B cell (primary cell): ENCODE measurements at regions not wholly inside any gene's neighbourhood (a gene's known extent, or its start where the extent isn't known, plus 50 kb on each side); places are given as distances from the start of the nearest gene placed in this dataset.

ENCODE experiments used
- ATAC-seq: fragments of 200-7000 bp; cut with Tn5 transposase; one replicate; pipeline ENCODE4 v1.10.0; 2021; ENCODE audit warnings: low read depth, mild to moderate bottlenecking, moderate number of reproducible peaks, moderate library complexity
- CTCF ChIA-PET: fragments of 350-600 bp; sonication (Branson Sonifier 250); formaldehyde crosslinking; loops from one replicate; lab custom pipeline; 2021; ENCODE audit warnings: antibody characterized with exemption, inconsistent platforms; lab: Charles Lee
- POLR2A ChIA-PET: fragments of 350-600 bp; sonication (Branson Sonifier 250); formaldehyde crosslinking; loops from one replicate; lab custom pipeline; 2021; ENCODE audit warnings: antibody characterized with exemption; lab: Charles Lee
- DNase-seq: peaks from one replicate; pipeline ENCODE4 v3.0.0; 2013
- H2AFZ ChIP-seq: 2 replicates; pipeline ENCODE4 v1.6.1; 2012; ENCODE audit warnings: mild to moderate bottlenecking, low read depth, low read length; ENCODE audit not compliant: insufficient read depth, poor library complexity, severe bottlenecking
- H3K27ac ChIP-seq, 2 donors: 1 replicate in 1 of 2; 2 replicates in 1 of 2; pipeline ENCODE4 v1.5.1; 2012 to 2013; ENCODE audit warnings: low read length in 2 of 2, mild to moderate bottlenecking in 2 of 2, moderate library complexity in 1 of 2
- H3K27me3 ChIP-seq, 4 experiments: fragments of 200-600 bp in 1 of 4; sonication (generic) in 1 of 4; replicated peaks in 1 of 4; 1 replicate in 2 of 4; 2 replicates in 2 of 4; pipeline versions ENCODE4 v1.6.1 to v1.7.0; 2013 to 2016; ENCODE audit warnings: low read length in 3 of 4, mild to moderate bottlenecking in 2 of 4, mixed read lengths in 1 of 4, moderate library complexity in 1 of 4; ENCODE audit not compliant: insufficient read depth in 4 of 4, control insufficient read depth in 3 of 4; ENCODE audit errors: control extremely low read depth in 1 of 4
- H3K36me3 ChIP-seq, 2 experiments: replicated peaks in 1 of 2; 1 replicate in 1 of 2; 2 replicates in 1 of 2; pipeline versions ENCODE4 v1.6.1 to v1.7.1; 2013; ENCODE audit warnings: low read length in 1 of 2; ENCODE audit not compliant: insufficient read depth in 2 of 2, control insufficient read depth in 1 of 2; ENCODE audit errors: control extremely low read depth in 1 of 2, extremely low read depth in 1 of 2
- H3K4me1 ChIP-seq, 2 donors: fragments of 200-600 bp in 1 of 2; sonication (generic) in 1 of 2; 1 replicate in 1 of 2; 2 replicates in 1 of 2; pipeline versions ENCODE4 v1.5.1 to v1.6.1; 2013 to 2017; ENCODE audit warnings: low read length in 2 of 2; ENCODE audit not compliant: control insufficient read depth in 2 of 2, insufficient read depth in 2 of 2
- H3K4me2 ChIP-seq: replicated peaks from 2 replicates; pipeline ENCODE3; 2012; ENCODE audit warnings: mild to moderate bottlenecking, low read depth, low read length; ENCODE audit not compliant: poor library complexity, severe bottlenecking
- H3K4me3 ChIP-seq, 5 experiments: fragments of 200-600 bp in 1 of 5; sonication (generic) in 1 of 5; 1 replicate in 3 of 5; 2 replicates in 2 of 5; pipeline versions ENCODE4 v1.5.1 to v1.7.0; 2011 to 2016; ENCODE audit warnings: low read length in 4 of 5, mild to moderate bottlenecking in 4 of 5, low read depth in 2 of 5, control low read depth in 1 of 5, moderate library complexity in 1 of 5; ENCODE audit not compliant: insufficient read depth in 1 of 5; ENCODE audit errors: control extremely low read depth in 1 of 5, extremely low read depth in 1 of 5
- H3K79me2 ChIP-seq: fragments of 200-600 bp; sonication (generic); one replicate; pipeline ENCODE4 v1.6.0; 2016; ENCODE audit warnings: low read length; ENCODE audit not compliant: control insufficient read depth, insufficient read depth
- H3K9ac ChIP-seq: fragments of 200-600 bp; sonication (generic); 2 replicates; pipeline ENCODE4 v1.6.1; 2017; ENCODE audit warnings: mild to moderate bottlenecking, low read length, moderate library complexity
- H3K9me3 ChIP-seq, 3 donors: one replicate each; pipeline versions ENCODE4 v1.6.1 to v1.7.1; 2013; ENCODE audit warnings: low read length in 2 of 3; ENCODE audit not compliant: control insufficient read depth in 2 of 3, insufficient read depth in 1 of 3; ENCODE audit errors: control extremely low read depth in 1 of 3
- H4K20me1 ChIP-seq: 2 replicates; pipeline ENCODE4 v1.6.0; 2012; ENCODE audit warnings: mild to moderate bottlenecking, low read length; ENCODE audit not compliant: insufficient read depth, control insufficient read depth, poor library complexity, severe bottlenecking
- H3K27ac Mint-ChIP-seq: one replicate; pipeline ENCODE4 v1.8.0; 2021; ENCODE audit warnings: mixed read lengths
- H3K27me3 Mint-ChIP-seq: one replicate; pipeline ENCODE4 v1.8.0; 2021; ENCODE audit warnings: mixed read lengths
- H3K4me1 Mint-ChIP-seq: one replicate; pipeline ENCODE4 v1.8.0; 2021; ENCODE audit warnings: mixed read lengths
- H3K4me3 Mint-ChIP-seq: one replicate; pipeline ENCODE4 v1.8.0; 2021; ENCODE audit warnings: mixed read lengths
- H3K9me3 Mint-ChIP-seq: one replicate; pipeline ENCODE4 v1.8.0; 2022; ENCODE audit warnings: mixed read lengths; ENCODE audit not compliant: insufficient read depth
- EZH2 ChIP-seq: IDR thresholded peaks from 2 replicates; pipeline ENCODE4 v1.6.1; 2012; ENCODE audit warnings: borderline replicate concordance, low read depth, mild to moderate bottlenecking, moderate library complexity, low read length; ENCODE audit not compliant: insufficient read depth, poor library complexity, severe bottlenecking
- WGBS: methylation state at CpG from one replicate; pipeline ENCODE4 v1.1.5; 2013; ENCODE audit warnings: missing lambda C conversion rate; ENCODE audit not compliant: insufficient coverage; 5-methylcytosine and 5-hydroxymethylcytosine counted together
- intact Hi-C: fragments of 100-400 bp; cut with micrococcal nuclease; formaldehyde crosslinking; loops from one replicate; pipeline ENCODE4 v1.10.0; 2022
- TF ChIP-seq, protein P1 (sequence below): fragments of 200-600 bp; IDR thresholded peaks from one replicate; pipeline ENCODE4 v1.8.0; 2022; ENCODE audit warnings: antibody characterized with exemption, mild to moderate bottlenecking

DNA sequence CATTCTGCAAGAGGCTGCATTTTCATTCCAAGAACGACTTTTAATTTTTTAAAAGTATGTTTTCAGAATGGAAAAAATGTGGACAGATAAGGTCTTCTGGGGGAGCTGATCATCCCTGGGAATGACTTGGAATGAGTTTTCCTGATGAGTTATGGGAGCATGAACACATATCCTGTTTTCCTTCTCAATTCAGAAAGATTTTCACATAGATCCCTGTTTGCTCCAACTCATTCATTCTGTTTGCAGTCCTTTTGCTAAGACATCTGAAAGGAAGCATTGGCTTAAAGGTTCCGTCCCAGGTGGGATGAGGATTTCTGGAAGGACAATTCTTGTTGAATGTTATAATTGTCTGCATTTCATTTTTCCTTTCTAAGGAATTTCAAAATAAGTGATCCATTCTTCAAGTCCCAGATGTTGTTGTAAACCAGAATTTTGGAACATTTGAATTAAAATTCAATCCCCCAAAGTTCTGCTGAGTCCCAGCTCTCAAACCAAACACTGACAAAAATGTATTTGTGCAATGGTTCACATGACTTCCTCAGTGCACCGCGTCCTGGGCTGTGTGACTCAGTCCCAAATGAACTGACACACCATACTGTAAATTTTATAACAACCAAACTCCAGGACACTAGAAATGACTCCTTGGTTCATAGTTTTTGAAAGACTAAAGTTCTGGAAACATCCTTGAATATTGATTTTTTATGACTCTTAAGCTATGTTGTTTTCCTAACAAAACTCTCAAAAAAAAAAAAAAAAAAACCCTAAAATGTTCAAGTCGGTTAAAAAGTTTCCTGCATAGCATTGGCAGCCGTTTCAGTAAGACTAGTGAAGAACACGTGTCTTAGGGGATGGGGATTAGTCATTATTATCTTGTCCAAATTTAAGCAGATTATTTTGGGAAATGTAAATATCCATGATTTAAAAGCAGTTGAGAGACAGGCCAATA, 281.8 kb upstream of the TCF4 start:
- no peak overlapping the region for H3K9ac ChIP-seq
- Mint-ChIP-seq H3K4me1 (no peaks in the 10 kb centered on the region), H3K4me3 (no peak overlapping the region), H3K27me3 (peaks cover 4% of the 10 kb centered on the region), H3K9me3 (no peaks in the 10 kb centered on the region), H3K27ac (no peak overlapping the region)
- no peaks in the 10 kb centered on the region for H3K4me1 ChIP-seq
- no peaks in the 10 kb centered on the region for H3K79me2 ChIP-seq
- ChIA-PET POLR2A (no interaction called here), CTCF (interaction anchor here (1.0 to 1.2 kb wide), 2 partner anchors 8 to 15 kb away, joined by 3 to 4 read pairs; no protein-coding TSS in a partner anchor)
- H3K27ac ChIP-seq, result no peak overlapping the region
- no peaks in the 10 kb centered on the region for H3K36me3 ChIP-seq
- TF ChIP-seq, protein P1, sequence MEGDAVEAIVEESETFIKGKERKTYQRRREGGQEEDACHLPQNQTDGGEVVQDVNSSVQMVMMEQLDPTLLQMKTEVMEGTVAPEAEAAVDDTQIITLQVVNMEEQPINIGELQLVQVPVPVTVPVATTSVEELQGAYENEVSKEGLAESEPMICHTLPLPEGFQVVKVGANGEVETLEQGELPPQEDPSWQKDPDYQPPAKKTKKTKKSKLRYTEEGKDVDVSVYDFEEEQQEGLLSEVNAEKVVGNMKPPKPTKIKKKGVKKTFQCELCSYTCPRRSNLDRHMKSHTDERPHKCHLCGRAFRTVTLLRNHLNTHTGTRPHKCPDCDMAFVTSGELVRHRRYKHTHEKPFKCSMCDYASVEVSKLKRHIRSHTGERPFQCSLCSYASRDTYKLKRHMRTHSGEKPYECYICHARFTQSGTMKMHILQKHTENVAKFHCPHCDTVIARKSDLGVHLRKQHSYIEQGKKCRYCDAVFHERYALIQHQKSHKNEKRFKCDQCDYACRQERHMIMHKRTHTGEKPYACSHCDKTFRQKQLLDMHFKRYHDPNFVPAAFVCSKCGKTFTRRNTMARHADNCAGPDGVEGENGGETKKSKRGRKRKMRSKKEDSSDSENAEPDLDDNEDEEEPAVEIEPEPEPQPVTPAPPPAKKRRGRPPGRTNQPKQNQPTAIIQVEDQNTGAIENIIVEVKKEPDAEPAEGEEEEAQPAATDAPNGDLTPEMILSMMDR, result no peak
- TF ChIP-seq EZH2, result no peak
- intact Hi-C loops, result no loop called here
- no peaks in the 10 kb centered on the region for H3K9me3 ChIP-seq
- WGBS, result 87% methylated on average over 3 of the region's 7 CpGs
- no peak overlapping the region for H2AFZ ChIP-seq
- H3K4me2 ChIP-seq, result no peak overlapping the region
- H4K20me1 ChIP-seq, result no peaks in the 10 kb centered on the region
- no peak for ATAC-seq
- no peak overlapping the region for H3K4me3 ChIP-seq
- DNase-seq, result no peak
- H3K27me3 ChIP-seq, result no peaks in the 10 kb centered on the region

DNA sequence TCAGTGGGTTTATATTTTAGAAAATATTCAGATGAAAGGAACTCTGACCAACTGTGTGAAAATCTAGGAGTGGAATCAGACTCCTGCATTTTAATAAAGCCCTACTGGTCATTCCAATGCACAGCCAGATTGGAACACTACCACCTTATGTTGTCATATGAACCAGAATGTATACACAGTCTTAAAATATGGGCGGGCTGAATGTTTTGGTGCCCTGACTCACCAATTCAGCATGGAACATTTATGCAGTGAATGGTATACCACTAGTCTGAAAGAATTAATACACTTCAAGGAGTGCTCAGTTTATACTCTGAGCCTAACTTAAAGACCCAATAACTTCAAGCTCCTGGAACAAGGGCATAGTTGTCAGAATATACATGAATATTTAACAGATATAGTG, 280.9 kb upstream of the TCF4 start:
- no peak overlapping the region for H3K9ac ChIP-seq
- ATAC-seq, result no peak
- no peaks in the 10 kb centered on the region for H3K4me1 ChIP-seq
- H4K20me1 ChIP-seq, result no peaks in the 10 kb centered on the region
- no peak overlapping the region for H3K27ac ChIP-seq
- no peaks in the 10 kb centered on the region for H3K4me1 Mint-ChIP-seq
- H3K27ac Mint-ChIP-seq, result no peak overlapping the region
- no peak overlapping the region for H3K4me3 ChIP-seq
- H3K4me3 Mint-ChIP-seq, result no peak overlapping the region
- POLR2A ChIA-PET, result no interaction called here
- intact Hi-C loops, result no loop called here
- no peak for TF ChIP-seq EZH2
- TF ChIP-seq, protein P1, result no peak
- no peak for DNase-seq
- no peaks in the 10 kb centered on the region for H3K9me3 ChIP-seq
- no peaks in the 10 kb centered on the region for H3K79me2 ChIP-seq
- H3K27me3 Mint-ChIP-seq, result peaks cover 4% of the 10 kb centered on the region
- CTCF ChIA-PET, result interaction anchor here (1.2 kb wide), 1 partner anchor 9 kb away, joined by 4 read pairs; no protein-coding TSS in a partner anchor
- H3K27me3 ChIP-seq, result no peaks in the 10 kb centered on the region
- H3K36me3 ChIP-seq, result no peaks in the 10 kb centered on the region
- H3K4me2 ChIP-seq, result no peak overlapping the region
- no peak overlapping the region for H2AFZ ChIP-seq
- H3K9me3 Mint-ChIP-seq, result no peaks in the 10 kb centered on the region
- no CpG with 5 or more reads among the region's 1 CpG for WGBS
